ENCODE measurements at regions not wholly inside any gene's neighbourhood (a gene's known extent, or its start where the extent isn't known, plus 50 kb on each side); places are given as distances from the start of the nearest gene placed in this dataset.
"Not testable (repeated sequence)": the region's sequence is repeated elsewhere in the genome, so short reads cannot be mapped to it uniquely, and the experiment has no call there.

DNA sequence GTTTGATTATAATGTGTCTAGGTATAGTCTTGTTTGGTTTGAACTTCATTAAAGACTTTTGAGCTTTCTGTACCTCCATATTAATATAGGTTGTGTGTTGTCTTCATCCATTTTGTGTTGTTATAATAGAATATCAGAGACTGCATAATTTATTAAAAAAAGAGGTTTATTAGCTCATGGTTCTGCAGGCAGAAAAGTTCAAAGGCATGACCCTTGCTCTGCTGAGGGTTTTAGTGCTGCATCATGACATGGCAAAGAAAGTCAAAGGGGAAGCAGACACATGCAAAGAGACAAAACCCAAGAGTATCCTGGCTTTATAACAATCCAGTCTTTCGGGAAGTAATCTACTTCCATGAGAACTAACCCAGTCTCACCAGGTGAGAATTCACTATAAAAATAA, 358.2 kb downstream of the EDEM1 start:
- DNase-seq (ENCODE audit: low spot score): no peak

DNA sequence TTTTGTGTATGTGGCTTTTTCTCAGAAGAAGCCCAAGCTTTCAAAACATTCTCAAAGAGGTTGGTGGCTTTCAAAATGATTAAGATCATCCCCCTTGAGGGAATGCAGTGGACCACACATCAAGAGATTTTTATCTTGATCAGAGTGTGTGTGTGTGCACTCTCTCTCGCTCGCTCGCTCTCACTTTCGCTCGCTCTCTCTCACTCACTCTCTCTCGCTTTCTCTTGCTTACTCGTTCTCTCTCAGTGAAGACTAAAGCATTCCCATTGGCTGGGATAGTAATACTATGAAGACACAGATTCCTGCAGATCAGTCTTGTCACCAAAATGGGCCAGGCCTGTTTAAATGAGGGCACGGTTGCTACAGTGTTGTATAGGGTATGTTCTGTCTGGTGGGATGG, 365.7 kb downstream of the EDEM1 start:
- DNase-seq (ENCODE audit: low spot score): no peak

DNA sequence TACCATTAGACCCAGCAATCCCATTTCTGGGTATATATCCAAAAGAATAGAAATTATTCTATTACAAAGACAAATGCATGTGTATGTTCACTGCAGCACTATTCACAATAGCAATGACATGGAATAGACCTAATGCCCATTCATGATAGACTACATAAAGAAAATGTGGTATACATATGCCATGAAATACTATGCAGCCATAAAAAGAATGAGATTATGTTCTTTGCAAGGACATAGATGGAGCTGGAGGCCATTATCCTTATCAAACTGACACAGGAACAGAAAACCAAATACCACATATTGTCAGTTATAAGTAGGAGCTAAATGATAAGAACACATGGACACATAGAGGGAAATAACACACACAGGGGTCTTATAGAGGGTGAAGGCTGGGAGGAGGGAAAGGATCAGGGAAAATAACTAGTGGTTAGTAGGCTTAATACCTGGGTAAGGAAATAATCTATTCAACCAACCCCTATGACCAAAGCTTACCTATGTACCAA, 366.8 kb downstream of the EDEM1 start:
- no peak for DNase-seq (ENCODE audit: low spot score)

DNA sequence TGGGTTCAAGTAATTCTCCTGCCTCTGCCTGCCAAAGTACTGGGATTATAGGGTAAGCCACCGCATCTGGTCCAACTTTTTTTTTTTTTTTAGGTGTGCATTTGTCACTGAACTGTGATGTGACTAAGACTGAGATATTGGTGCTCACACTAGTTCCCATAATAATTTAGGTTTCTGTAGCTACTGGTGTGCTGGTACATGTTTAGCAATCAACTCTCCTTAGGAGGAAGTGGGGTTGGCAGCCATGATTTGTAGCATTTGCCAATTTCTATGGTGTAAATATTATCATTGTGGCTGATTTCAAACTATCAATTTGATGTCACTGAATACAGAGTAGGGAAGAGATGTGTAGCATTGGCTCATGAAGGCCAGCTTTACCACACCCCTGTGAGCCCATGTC, 372.7 kb downstream of the EDEM1 start:
- no peak for DNase-seq (ENCODE audit: low spot score)

DNA sequence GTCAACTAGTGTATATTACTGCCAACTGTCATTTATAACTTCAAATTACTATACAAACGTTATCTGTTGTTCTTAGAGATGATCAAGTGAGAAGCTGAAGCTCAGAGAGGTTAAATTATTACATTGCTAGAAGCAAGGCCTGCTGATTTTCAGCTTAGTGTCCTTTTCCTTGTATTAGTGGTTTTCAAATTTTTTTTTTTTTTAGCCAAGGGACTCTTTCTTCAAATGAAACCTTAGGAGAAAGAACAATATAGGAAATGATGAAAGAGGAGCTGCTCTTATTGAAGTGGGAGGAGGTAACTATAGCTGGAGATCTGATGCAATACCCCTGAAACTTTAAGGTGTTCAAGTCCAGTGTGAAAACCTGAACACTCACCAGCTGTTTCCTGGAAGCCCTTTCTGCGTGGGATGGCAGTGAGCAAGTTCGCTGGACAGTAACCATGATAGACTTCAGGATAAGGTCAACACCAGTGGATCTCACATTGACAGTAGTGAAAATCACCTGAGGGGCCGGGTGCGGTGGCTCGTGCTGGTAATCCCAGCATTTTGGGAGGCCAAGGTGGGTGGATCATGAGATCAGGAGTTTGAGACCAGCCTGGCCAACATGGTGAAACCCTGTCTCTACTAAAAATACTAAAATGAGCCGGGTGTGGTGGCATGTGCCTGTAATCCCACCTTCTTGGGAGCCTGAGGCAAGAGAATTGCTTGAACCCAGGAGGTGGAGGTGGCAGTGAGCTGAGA, 376.2 kb downstream of the EDEM1 start:
- no peak for DNase-seq (ENCODE audit: low spot score)

DNA sequence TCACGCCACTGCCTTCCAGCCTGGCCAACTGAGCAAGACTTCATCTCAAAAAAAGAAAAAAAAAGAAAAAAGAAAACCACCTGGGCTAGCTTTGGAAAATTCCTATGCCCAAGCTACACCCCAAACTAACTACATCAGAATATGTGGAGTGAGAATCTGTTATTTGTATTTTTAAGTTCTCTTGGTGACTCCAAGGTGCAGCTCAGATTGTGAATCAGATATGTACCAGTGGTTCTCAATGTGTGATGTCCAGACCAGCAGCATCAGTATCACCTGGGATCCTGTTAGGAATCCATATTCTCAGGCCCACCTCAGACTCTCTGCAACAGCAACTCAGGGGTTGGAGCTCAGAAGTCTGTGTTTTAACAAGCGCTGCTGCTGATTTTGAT, 376.8 kb downstream of the EDEM1 start:
- no peak for DNase-seq (ENCODE audit: low spot score)

DNA sequence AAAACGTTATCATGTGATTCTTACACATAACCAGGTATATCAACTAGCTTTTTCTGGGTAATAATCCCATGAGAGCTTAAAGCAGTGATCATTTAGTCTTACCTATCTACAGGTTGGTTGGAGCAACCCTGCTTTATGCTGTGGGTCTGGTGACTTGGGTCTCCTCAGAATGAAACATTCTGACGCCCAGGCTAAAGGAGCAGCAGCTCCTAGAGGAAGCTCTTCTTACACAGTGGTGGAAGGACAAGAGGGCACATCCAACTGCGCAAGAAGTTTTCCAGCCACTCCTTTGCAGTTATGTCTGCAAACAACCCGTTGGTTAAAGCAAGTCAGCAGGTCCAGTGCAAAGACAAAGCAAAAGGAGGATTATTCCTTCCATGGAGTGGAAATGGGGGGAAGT, 377.5 kb downstream of the EDEM1 start:
- no peak for DNase-seq (ENCODE audit: low spot score)

DNA sequence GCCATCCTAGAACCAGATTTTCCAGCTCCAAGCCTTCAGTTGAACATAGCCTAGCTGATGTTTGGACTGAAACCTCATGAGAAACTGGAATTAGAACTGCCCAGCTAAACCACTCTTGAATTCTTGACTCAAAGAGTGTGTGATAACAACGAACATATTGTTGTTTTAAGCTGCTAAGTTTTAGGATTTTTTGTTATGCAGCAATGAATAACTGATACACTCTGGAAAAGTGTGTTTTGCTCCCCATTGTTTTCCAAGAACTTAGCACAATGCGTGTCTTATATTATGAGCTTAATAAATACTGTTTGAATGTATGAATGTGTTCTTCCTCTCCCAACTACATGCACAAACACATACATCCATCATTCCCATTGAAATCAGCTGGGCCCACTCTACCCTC, 379.6 kb downstream of the EDEM1 start:
- no peak for DNase-seq (ENCODE audit: low spot score)

DNA sequence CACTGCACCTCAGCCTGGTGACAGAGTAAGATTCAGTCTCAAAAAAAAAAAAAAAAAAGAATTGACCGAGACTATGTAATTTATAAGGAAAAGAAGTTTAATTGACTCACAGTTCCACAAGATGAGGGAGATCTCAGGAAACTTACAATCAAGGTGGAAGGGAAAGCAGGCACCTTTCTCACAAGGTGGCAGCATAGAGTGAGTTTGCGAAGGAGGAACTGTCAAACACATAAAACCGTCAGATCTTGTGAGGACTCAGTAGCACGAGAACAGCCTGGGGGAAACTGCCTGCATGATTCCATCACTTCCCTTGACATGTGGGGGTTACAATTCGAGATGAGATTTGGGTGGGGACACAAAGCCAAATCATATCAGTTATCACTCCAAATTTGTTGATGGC, 380.9 kb downstream of the EDEM1 start:
- no peak for DNase-seq (ENCODE audit: low spot score)

DNA sequence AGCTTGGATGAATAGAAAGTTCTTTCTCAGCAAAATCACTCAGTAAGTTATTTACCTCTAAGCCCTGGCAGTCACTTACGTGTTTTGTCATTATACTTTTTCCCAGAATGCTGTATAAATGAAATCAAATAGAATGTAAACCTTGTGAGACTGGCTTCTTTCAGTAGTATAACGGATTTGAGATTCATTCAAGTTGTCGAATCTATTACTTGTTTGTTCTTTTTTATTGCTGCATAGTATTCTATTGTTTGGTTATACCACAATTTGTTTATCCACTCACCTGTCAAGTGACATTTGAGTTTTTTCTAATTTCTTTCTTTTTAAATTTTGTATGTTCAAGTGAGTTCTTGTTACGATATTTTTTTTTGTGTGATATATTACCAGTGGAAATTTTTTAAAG, 381.6 kb downstream of the EDEM1 start:
- no peak for DNase-seq (ENCODE audit: low spot score)

DNA sequence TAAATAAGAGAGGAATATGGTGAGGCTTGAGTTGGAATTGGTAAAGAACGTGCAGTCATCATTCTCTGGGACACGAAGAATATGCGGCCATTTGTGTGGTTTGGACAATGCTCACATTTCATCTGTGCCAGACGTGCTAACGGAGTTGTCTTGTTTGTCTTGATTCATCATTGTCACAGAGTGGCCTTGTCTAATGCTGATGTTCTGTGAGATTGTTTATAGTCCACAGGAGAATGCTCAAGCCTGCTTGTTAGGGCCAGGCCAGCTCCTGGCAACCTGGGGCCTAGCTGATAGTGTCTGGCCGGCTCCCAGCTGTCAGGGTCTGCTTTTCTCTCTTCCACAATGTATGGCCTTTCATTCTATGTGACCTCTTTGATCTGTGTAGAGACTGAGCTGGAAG, 384.7 kb downstream of the EDEM1 start:
- DNase-seq (ENCODE audit: low spot score): peak; percentile 57

DNA sequence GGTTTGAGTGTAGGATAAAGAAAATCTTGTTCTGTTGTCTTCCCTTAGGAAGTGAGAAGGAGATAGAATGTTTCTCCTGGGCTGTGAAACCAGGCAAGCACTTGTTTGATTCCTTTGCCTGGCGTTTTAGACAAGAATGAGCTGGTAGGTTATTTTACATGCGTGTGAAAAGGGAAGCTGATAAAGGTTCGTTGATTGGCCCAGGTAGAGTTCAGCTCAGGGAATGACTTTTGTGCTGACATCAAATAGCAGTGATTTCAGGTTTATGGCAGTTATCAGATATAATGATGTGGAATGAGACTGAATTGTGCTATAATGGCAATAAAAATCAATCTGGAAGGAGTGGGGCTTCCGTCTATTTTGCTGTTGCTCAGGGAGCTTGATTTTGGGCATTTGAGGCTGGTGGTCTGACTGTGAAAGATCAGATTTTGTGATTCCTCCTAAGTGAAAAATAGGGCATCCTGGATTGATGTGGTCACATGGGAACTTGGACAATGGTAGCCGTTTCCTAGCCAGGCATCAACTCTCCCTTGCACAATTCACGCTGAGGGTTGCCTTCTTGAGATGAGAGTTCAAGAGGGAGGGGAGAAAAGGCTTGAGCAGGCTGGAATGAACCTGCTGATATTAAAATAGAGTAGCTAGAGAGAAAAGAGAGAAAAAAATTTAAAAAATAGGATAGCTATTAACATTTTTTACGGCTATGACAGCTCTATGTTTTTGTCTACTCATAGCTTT, 388.9 kb downstream of the EDEM1 start:
- DNase-seq (ENCODE audit: low spot score): no peak

DNA sequence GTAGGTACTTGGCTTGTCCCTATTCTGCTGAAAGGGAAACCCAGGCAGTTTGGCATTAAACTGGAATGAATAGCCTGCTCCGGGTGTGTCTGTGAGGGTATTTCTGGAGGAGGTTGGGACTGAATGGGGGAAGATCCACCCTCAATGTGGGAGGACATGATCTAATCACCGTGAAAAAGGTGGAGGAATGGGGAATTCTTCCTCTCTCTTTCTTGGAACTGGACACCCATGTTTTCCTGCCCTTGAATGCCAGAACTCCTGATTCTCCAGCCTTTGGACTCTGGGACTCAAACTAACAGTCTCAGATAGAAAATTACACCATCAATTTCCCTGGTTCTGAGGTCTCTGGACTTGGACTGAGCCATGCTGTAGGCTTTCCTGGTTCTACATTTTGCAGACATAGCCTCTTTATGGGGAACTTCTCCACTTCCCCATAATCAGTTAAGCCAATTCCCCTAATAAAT, 391.7 kb downstream of the EDEM1 start:
- DNase-seq (ENCODE audit: low spot score): no peak

DNA sequence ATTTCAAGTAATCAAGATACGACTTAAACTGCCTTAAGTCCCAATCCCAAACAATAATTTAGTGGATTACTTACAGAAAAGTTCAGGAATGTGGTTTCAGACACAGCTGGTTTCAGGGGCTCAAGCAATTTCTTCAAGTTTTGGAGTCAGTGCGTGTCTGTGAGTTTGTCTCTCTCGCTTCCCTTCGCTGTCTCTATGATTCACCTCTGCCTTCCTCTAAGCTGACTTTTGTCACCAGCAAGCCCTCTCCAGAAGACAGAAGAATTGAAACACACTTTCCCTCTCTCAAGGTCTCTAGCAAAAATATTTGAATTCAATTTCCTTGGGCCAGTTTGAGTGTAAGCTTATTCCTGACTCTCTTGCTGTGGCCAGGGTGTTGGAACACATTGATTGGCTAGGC, 392.4 kb downstream of the EDEM1 start:
- DNase-seq (ENCODE audit: low spot score): no peak

DNA sequence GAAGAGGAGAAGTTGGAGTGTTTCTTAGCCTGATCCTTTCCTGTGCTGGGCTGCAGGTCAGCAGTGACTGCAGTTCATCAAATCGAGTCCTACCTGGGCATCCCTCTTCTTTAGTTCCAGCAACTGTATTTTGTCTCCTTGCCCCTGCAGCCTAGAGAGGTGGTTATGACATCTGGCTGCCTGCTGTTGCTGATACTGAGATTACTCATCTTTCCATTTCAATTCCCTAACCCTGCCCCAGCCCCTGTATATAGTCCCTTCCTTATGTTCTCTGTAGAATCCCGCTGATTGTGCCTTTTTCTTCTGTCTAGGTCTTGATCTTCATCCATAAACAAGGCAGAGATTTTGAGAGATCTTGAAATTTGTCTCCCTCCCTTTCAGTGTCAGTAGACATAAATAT, 393.3 kb downstream of the EDEM1 start:
- no peak for DNase-seq (ENCODE audit: low spot score)

DNA sequence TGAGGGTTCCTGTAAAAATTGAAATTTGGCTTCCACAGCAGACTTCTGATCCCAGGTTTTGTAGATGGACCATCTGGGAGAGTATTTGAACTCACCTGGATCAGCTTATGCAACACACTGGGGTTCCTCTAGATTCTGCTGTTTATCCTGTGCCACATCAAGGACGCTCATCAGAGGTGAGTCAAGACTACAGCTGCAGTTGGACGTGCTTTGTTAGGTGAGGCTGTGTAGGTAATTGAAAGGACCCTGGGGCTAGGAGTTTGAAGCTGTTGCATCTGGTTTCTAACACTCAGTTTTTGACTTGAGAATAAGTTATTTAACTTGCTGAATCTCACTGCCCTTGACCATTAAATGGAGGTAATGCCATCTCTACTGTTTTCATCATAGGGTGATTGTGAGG, 394.2 kb downstream of the EDEM1 start:
- no peak for DNase-seq (ENCODE audit: low spot score)

DNA sequence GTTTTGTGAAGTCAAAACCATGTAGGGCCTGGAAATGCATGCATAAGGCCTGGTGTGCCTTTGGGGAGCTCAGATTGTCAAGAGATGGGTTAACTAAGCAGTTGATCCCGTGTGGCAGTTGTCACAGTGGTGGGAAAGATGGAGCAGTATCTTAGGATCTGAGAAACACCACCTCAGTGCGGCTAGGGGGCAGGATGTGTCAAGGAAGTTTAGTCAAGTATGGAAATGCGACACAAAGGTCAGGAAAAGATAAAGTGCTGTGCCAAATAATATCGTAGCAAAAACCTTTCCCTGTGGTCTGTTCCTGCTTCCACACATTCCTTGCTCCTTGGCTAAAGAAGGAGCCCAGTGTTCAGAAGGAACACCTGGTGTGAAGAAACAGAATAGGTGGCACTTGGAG, 396.4 kb downstream of the EDEM1 start:
- DNase-seq (ENCODE audit: low spot score): no peak

DNA sequence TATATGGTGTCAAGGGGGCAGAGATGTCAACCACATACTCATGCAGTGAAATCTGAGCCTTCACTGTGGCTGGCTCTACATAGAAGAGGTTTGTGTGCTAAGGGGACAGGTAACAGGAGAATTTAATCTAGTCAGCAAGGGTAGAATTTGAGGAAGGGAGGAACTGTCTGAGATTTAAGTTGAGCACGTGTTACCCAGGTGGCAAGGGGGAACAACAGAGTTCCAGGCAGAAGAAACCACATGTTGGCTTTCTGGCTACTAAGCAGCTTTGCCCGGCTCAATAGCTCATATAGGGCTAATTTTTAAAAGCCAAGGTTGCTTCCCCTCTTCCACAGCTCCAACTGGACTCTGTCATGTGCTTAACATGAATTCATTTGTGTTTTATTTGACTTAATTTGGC, 397.6 kb downstream of the EDEM1 start:
- DNase-seq (ENCODE audit: low spot score): no peak

DNA sequence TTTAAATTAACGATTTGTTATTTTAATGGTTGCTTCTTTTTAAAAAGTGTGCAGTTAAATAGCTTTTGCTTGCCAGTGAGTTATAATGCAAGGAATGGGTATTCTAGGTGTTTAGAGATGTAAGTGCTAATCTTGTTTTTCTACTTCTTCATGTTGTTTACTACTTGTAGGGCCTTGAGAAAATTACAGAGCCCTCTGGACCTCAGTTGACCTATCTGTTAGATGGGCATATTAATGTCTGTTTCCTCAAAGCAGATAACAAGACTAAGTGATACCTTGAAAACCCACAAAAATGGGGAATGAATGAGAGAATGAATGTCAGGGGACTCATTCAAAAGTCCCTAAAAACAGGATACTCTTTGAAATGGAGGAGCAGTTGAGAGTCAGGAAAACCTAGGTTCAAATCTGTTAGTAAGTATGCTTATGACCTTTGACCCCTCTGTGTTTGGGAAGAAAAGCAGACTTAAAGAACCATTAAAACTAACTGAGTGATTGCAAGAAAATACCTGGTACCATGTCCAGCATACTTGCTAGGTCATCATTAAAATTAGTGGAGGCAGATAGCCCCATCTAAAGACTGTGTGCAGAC, 419.5 kb downstream of the EDEM1 start:
- no peak for DNase-seq (ENCODE audit: low spot score)

DNA sequence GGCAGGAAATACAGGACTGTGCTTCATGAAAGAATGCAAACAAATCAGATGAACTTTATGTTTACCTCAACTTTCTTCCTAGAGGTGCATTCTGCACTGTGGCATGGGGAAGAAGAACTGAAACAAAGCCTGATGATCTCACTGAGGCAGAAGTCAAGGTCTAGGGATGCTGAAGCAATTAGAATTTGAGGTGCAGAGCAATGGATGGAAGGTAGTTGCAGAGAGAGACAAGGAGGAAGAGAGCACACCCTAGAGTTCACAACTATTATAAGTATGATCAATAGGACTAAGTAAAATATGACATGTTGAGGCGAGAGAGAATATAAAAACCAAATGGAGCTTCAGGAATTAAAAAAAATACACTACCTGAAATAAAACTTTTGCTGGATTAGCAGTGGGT, 420.1 kb downstream of the EDEM1 start:
- no peak for DNase-seq (ENCODE audit: low spot score)

DNA sequence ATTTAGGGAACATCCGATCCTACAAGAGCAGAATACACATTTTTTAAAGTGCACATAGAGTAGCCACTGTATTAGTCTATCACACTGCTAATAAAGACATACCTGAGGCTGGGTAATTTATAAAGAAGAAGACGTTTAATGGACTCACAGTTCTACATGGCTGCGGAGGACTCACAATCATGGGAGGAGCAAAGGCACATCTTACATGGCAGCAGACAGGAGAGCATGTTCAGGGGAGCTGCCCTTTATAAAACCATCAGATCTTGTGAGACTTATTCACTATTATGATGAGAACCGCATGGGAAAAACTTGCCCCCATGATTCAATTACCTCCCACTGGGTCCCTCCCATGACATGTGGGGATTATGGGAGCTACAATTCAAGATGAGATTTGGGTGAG, 421.5 kb downstream of the EDEM1 start:
- DNase-seq (ENCODE audit: low spot score): not testable (repeated sequence)

DNA sequence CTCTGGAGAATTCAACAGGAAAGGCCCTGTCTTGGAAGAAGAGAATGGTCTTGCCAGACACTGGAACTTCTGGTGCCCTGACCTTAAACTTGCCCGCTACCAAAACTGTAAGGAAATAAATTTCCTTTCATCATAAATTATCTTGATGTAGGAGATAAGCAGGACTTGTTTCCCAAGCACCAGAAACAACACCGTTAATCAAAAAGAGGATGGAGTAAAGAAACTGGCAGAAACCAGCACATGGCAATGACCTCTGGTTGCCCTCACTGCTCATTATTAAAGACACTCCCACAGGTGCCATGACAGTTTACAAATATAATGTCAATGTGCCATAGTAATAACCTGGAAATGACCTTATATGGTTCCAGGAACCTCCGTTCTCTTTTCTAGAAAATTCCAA, 426.1 kb downstream of the EDEM1 start:
- DNase-seq (ENCODE audit: low spot score): no peak

DNA sequence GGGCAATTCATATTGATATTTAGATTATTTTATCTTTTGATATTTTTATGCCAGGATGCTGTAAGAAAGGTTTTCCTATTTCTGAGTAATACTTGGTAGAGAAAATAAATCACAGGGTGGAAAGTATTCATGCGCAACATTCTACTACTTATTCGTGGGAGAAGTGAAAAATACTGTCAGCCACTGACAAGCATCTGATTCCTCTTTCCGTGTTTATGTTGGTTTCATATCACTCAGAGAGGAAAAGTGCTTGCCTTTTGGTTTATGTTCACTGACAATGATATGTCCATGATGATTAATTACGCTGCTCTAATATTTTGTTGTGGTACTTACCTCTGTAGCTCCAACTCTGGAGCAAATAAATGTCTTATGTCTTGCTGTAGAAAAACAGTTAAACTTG, 429.4 kb downstream of the EDEM1 start:
- DNase-seq (ENCODE audit: low spot score): no peak
